BE2C (cell line): ENCODE measurements at regions not wholly inside any gene's neighbourhood (a gene's known extent, or its start where the extent isn't known, plus 50 kb on each side); places are given as distances from the start of the nearest gene placed in this dataset.

Experiments
- DNase-seq: peaks from one replicate; pipeline ENCODE4 v3.0.0-alpha.2; 2020
- H3K27me3 ChIP-seq: fragments of 250-450 bp; sonication (Bioruptor Pico); 2 replicates; pipeline ENCODE4 v1.5.1; 2020; ENCODE audit warnings: mild to moderate bottlenecking
- H3K36me3 ChIP-seq: fragments of 250-450 bp; sonication (Bioruptor Pico); 2 replicates; pipeline ENCODE4 v1.5.1; 2020; ENCODE audit warnings: mild to moderate bottlenecking
- H3K4me1 ChIP-seq: fragments of 250-450 bp; sonication (Bioruptor Pico); 2 replicates; pipeline ENCODE4 v1.5.1; 2020
- H3K4me3 ChIP-seq: 2 replicates; pipeline ENCODE4 v1.5.1; 2011; ENCODE audit warnings: low read depth, low read length
- H3K9me3 ChIP-seq: fragments of 250-450 bp; sonication (Bioruptor Pico); 2 replicates; pipeline ENCODE4 v1.5.1; 2020
- TF ChIP-seq, protein P1 (sequence below): IDR thresholded peaks from 2 replicates; pipeline ENCODE4 v1.5.1; 2012; ENCODE audit warnings: mild to moderate bottlenecking, low read depth, low read length

DNA sequence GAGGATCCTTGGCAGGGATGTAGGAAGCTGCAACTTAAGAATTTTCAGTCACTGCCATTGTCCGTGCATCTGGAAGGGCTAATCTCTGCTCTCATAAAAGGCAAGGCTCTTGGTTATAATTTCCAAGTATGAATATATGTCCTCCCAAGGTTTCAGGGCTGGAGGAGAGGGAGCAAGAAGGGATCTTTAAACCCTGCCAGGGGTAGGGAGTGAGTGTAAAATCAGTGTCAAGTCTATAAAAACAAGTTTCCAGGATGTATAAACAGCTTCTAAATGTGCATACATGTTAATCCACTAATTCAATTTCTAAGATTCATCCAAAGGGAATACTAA, 110.2 kb upstream of the CYRIA start:
- no peak for DNase-seq
- H3K4me3 ChIP-seq: no peak overlapping the region
- H3K27me3 ChIP-seq: no peaks in the 10 kb centered on the region
- no peaks in the 10 kb centered on the region for H3K36me3 ChIP-seq
- TF ChIP-seq, protein P1, sequence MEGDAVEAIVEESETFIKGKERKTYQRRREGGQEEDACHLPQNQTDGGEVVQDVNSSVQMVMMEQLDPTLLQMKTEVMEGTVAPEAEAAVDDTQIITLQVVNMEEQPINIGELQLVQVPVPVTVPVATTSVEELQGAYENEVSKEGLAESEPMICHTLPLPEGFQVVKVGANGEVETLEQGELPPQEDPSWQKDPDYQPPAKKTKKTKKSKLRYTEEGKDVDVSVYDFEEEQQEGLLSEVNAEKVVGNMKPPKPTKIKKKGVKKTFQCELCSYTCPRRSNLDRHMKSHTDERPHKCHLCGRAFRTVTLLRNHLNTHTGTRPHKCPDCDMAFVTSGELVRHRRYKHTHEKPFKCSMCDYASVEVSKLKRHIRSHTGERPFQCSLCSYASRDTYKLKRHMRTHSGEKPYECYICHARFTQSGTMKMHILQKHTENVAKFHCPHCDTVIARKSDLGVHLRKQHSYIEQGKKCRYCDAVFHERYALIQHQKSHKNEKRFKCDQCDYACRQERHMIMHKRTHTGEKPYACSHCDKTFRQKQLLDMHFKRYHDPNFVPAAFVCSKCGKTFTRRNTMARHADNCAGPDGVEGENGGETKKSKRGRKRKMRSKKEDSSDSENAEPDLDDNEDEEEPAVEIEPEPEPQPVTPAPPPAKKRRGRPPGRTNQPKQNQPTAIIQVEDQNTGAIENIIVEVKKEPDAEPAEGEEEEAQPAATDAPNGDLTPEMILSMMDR: no peak
- no peaks in the 10 kb centered on the region for H3K9me3 ChIP-seq
- no peaks in the 10 kb centered on the region for H3K4me1 ChIP-seq

DNA sequence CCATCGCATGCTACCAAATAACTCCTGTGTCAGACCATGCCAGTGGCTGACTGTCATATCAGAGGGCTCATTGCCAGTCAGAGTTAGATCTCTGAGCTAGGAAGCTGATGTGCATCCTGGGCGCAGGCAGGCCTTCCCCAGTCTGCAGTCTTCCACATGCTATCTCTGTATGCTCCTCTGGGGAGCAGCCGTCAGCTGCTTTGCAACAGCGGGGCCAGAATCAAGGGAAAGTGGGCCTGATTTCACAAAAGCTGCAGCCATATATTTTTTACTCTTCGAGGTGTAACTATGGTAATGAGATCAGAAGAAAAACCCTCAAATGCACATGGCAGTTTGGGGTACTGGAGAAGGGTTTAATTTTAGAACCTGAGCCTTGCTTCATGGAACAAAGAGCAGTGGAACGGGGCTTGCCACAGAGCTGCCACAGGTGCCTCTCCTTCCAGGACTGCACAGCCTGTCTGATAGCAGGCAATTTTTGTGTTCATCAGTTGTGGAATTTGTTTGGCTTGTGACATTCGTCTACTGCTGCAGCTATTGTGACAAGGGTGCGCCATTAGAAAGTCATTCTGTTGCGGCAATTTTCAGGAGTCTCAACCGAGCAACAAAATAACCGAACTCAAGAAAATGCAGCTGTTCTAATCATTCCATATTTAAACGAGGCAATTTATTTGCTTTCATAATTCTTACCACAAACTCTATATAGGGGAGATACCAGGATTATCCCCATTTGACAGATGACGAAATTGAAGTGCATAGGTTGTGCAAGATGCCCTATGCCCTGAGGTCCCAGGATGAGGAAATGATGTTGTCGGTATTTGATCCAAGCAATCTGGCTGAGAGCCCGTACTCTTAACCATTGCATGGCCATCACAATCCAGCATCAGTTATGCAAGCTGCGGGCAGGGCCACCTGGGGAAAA, 109.6 kb upstream of the CYRIA start:
- Histone ChIP-seq H3K27me3 (no peaks in the 10 kb centered on the region), H3K36me3 (no peaks in the 10 kb centered on the region), H3K4me1 (no peaks in the 10 kb centered on the region), H3K9me3 (no peaks in the 10 kb centered on the region), H3K4me3 (no peak overlapping the region)
- peak; percentile 13 for DNase-seq
- TF ChIP-seq, protein P1: peak; percentile 36

DNA sequence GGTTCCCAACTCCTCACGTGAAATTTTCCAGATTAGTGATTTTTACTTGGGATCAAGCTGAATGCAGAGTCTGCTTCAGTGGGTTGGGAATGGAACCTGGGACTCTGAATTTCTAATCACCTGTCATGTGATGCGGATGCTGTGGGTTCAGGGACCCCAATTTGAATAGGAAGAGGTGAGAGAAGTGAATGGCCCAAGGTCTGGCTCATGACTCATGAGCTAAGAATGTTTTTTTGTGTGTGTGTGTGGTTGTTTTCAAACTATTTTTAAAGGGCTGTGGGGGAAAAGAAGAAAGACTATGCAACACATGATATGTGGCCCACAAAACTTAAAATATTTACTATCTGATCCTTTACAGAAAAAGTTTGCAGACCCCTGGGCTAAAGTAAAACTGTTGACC, 108.5 kb upstream of the CYRIA start:
- TF ChIP-seq, protein P1: no peak
- Histone ChIP-seq H3K27me3 (no peaks in the 10 kb centered on the region), H3K36me3 (no peaks in the 10 kb centered on the region), H3K4me1 (no peaks in the 10 kb centered on the region), H3K9me3 (no peaks in the 10 kb centered on the region), H3K4me3 (no peak overlapping the region)
- DNase-seq: no peak

DNA sequence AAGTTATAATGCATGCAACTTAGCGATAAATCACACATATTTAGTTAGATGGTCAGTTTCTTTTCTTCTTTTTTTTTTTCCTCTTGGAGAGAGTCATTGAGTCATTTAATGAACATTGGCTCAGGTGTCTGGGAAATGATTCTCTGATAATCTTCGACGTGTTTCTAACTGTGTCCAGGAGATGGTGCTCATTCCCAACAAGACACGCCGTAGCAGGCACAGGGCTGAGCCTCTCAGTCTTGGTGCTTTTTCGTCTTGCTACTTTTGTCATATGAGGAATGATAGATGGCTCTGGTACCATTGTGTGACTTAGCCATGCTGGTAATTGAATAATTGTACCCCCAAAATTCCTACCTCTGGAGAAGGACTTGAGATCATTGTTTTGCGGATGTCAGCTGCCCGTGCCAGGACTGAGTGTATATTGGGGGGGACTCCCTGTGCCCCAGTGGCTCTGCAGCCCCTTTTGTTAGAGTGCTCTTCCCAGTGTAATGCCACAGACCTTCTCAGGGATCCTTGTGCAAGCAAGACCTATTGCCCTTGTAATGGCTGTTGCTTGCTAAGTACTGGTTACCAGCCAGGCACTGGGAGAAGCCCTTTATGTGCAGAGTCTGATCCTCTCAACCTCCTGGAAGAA, 107.6 kb upstream of the CYRIA start:
- H3K36me3 ChIP-seq: no peaks in the 10 kb centered on the region
- peak; percentile 34 for DNase-seq
- no peaks in the 10 kb centered on the region for H3K4me1 ChIP-seq
- TF ChIP-seq, protein P1: peak; percentile 67
- no peaks in the 10 kb centered on the region for H3K27me3 ChIP-seq
- H3K4me3 ChIP-seq: no peak overlapping the region
- H3K9me3 ChIP-seq: no peaks in the 10 kb centered on the region

DNA sequence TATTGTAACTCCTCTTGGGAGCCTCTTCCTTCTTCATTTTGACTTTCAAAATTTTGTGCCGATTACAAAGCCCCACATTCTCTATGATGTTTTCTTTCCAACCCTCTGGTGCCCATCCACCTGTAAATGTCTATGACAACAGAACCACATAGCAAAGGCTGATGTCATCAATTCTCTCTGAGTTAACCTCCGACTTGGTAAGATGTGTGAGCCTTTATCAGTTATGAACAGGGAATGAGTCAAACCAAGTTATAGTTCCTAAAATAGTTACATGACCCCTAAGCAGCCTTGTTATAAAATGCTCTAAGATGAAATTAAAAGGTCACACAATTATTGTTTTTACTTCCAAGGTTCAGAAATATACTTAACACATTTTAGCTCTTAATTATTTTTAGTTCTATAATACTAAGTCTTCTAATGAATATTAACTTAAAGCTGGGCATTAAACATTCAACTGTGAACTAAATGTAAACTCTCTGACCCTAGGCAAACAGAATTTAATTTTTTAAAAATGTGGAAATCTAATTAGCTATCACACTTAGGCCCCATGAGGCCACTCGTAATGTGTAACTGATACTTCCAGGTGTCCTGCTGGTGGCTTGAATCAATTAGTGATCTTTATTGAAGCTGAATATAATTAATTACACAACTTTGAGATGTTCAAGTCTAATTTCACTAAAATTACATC, 102.3 kb upstream of the CYRIA start:
- H3K27me3 ChIP-seq: no peaks in the 10 kb centered on the region
- DNase-seq: no peak
- TF ChIP-seq, protein P1: no peak
- H3K4me1 ChIP-seq: no peaks in the 10 kb centered on the region
- H3K9me3 ChIP-seq: no peaks in the 10 kb centered on the region
- no peaks in the 10 kb centered on the region for H3K36me3 ChIP-seq
- H3K4me3 ChIP-seq: no peak overlapping the region
